RKO (cell line): ENCODE measurements at regions not wholly inside any gene's neighbourhood (a gene's known extent, or its start where the extent isn't known, plus 50 kb on each side); places are given as distances from the start of the nearest gene placed in this dataset.

Source experiments
- DNase-seq: peaks from one replicate; pipeline ENCODE4 v3.0.0-alpha.2; 2016; ENCODE audit warnings: low spot score

DNA sequence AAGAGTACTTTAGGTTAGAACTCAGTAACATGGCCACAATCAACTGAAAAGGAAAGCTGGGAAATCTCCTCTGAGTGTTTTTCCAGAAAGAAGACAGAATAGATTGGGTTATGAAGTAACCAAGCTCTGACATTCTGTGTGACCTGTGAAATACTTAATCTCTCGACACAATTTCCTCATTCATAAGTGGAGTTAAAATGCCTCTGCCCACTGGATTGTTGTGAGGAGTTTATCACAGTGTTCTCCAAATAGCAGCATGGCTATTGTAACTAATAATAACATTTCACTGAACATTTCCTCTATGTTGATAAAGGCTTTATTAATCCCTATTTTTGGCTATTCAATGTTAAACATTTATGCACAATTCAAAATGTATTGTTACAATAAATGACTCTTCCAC lies 311.0 kb downstream of the GABRB2 start:
- DNase-seq = no peak

DNA sequence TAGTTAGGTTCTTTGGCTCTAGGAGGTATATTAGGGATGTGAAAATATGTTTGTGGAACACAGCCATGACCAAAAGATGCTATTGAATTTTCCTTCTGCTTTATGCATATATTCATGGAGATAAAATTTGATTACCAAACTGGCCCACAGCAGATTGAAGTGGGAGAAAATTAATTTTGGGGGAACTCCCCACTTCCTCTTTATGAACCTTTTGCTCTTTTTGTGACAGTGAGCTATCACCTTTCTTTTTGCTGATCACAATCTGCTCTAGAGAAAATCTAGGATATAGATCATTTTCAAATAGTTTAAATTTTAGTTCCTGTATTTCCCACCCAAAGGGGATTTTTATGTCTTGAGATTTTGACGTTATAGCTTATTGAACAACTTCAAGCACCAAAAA lies 313.0 kb downstream of the GABRB2 start:
- no peak for DNase-seq

DNA sequence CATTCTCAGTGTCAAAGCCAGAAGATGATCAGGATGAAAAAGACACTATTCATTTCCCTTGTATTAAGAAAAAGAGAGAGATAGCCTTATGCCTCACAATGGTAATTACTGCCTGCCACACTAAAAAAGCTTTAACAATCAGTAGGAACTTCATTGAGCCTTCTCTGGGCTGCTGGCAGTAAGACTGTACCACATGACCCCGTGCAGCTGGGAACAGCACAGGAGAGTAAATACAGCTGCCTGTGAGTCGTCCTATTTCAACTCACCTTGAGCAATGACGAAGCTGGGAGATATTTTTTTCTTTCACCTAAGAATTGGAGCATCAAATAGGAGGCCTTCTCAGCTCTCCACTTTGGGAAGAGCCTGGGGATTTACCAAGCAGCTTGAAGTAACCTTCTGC lies 316.3 kb downstream of the GABRB2 start:
- DNase-seq = no peak

- no peak for DNase-seq
Measured at GRCh38 chr5:161219816-161220215, 326.7 kb downstream of the GABRB2 start.

DNA sequence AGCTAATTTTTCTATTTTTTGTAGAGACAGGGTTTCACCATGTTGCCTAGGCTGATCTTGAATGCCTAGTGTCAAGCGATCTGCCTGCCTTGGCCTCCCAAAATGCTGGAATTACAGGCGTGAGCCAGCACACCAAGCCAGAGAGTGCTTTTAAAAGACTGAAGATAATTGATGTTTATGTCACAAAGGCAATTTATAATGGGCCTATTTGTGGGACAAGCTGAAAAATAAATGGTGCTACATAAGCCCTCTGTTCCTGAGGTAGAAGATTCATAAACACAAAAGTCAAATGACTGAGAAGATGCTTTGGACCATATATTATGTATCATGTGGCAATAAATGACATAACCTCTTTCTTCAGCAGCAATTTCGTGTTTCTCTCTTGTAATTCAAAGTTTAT lies 329.6 kb downstream of the GABRB2 start:
- no peak for DNase-seq

DNA sequence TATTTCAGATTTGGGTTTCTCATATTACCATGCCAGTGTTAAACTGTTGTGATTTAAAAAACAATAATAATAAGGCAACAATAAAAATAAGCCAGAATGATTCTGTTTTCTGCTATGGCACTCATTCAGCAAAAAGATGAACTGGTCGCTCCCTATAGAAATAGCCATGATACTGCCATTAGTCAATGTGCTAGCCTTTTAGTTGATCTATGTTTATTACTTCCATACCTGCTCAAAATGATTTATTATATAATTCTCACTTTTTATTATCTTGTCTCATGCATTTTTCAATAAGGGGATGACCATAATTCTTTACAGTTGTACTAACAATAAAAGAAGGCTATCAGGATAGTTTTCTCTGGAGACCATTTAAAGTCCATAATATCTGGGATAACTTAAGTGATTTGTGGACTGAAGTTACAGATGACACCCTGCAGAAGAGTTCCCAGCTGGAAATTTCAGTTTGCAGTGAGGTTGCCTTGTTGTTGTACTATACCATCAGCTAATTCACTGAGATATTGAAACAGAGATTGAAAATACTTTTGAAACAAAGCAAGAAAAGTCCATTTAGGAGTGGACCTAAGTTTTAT lies 334.3 kb downstream of the GABRB2 start:
- DNase-seq = no peak

DNA sequence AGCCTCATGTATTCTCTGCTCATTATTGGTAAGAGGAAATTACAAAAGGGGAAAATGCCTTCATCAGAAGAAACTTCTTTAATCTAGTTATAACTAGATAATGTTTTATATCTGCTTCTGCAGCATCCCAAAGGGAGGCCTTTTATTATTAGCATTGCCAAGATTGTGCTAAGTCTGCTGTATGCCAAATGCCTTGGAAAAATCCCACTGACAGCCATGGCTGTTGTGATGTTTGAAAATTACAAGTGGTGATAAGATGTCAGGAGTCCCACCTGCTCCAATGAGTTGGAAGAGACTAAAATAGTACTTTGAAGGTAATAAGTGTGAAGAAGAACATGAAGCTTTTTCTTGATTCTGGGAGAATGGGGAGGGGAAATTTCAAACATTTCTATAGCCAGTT lies 345.0 kb downstream of the GABRB2 start:
- DNase-seq = no peak

- DNase-seq = no peak
Measured at GRCh38 chr5:161190778-161191177, 338.8 kb upstream of the ATP10B start.

DNA sequence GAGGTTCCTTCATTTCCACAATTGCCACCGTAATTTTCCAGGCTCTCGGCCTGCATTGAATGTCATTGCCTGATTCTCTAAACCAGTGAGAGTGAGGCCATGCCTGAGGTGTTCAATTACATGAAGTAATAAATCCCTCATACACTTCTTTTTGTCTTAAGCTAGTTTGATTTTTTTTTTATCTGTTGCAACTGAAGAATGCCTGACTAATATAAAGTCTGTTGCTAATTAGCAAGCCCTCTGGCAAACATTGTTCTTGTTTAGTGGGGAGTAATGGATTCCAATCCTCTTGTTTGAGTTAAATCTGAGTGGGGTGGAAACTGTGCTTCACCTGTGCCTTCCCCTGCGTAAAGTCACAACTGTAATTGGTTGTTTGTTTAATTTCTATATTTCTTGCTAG lies 338.1 kb upstream of the ATP10B start:
- no peak for DNase-seq

DNA sequence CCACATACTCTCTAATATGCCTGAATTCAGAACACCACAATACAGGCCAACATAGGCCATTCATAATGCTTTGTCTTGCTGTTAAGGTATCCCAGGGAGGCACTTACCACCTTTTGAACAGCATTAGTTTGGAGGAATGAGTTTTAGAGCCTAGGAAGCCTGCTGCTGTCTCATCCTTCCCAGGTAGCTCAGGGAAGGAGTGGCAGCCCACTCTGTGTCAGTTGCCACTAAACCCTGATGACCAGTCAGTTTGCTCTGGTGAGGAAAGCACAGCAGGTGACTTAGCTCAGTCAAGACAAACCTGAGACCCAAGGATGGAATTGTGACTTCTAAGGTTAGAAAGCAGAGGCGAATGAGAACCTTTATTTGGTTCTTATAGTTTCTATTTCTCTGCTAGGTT lies 337.4 kb upstream of the ATP10B start:
- no peak for DNase-seq

DNA sequence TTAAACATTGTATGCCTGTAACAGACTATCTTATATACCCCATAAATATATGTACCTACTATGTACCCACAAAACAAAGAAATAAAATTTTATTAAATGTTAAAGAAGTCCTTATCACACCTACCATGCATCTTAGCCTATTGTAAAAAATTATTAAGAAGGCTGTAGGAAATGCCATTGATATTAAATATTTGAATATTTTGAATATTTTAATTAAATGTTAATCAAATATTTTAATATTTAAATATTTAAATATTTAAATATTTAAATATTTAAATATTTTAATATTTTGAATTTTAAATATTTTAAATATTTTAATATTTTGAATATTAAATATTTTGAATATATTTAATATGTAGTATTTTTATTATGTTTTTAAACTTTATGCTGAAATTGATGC lies 331.5 kb upstream of the ATP10B start:
- no peak for DNase-seq

DNA sequence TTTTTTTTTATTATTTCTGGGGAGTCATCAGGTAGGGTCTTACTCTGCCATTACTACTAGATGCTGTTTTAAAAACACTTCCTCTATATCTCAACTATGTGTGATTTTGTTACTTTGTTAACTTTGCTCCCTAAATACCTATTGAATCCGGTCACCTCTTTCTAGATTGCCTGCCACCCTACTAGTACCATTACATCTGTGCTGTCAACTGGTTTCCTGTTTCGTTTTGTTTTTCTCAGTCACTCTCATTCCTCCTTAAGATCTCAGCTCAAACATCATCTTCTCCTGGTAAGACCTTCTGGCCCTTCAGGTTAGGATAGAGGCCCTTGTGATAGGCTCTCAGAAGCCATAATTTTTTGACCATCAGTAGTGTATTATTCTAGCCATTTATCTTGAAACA lies 324.2 kb upstream of the ATP10B start:
- no peak for DNase-seq

- DNase-seq = no peak
Measured at GRCh38 chr5:161169776-161170175, 317.8 kb upstream of the ATP10B start.

DNA sequence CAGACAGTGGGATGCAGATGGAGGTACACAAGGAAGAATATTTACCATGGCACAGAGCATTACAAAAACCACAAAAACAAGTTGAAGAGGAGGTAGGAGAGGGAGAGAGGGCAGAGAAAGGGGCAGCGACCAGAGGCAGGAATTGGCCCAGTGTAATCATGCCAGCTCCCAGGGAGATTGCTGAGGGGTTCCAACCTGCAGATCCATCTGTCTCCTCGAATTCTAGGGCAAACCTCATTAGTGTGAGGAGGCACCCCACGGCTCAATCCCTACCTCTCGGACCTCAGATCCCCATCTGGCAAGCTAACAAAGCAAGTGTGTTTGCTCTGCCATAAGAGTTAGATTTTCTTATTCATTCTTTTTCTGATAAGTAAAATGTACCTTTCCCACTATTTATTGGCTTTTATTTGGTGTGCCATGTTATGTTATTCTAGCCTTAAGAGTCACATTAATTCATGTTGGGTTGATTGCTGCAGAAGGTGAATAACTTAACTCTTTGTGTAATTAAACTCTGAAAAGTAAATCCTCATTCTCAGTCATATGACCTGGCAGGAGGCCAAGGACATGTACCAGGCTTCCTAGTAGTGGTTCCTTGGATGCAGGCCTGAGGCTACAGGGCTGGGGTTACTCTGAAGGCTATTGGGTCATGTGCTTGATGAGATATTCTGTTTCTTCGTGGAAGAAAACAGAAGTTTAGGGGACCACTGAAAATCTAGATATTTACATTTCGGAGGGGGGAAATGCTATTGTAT lies 315.2 kb upstream of the ATP10B start:
- no peak for DNase-seq

DNA sequence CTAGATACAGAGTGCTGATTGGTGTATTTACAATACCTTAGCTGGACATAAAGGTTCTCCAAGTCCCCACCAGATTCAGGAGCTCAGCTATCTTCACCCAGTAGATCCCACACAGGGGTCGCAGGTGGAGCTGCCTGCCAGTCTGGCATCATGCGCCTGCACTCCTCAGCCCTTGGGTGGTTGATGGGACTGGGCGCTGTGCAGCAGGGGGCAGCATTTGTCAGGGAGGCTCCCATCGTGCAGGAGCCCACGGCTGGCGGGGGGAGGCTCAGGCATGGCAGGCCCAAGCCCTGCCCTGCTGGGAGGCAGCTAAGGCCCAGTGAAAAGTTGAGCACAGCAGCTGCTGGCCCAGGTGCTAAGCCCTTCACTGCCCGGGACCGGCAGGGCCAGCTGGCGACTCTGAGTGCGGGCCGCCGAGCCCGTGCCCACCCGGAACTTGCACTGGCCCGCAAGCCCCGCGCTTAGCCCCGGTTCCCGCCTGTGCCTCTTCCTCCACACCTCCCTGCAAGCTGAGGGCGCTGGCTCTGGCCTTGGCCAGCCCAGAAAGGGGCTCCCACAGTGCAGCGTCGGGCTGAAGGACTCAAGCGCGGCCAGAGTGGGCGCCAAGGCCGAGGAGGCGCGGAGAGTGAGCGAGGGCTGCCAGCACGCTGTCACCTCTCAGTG lies 314.1 kb upstream of the ATP10B start:
- no peak for DNase-seq

DNA sequence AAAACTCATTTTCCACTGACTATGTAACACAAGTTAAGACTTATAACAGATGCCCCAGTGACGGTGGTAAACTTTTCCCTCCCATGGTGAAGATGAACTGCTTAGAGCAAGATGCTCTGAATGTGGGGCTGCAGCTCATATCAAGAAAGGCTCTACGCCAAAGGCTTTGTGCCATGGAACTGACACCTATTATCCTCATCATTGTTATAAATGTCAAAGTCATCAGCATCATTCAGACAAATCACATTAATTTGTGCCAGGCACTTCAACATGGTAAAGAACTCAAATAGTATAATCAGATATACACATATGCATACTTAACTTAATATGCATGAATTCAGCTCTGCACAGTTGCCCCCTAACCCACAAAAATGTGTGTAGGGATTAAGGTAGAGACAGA lies 305.9 kb upstream of the ATP10B start:
- no peak for DNase-seq

- no peak for DNase-seq
Measured at GRCh38 chr5:161155451-161155850, 303.4 kb upstream of the ATP10B start.

DNA sequence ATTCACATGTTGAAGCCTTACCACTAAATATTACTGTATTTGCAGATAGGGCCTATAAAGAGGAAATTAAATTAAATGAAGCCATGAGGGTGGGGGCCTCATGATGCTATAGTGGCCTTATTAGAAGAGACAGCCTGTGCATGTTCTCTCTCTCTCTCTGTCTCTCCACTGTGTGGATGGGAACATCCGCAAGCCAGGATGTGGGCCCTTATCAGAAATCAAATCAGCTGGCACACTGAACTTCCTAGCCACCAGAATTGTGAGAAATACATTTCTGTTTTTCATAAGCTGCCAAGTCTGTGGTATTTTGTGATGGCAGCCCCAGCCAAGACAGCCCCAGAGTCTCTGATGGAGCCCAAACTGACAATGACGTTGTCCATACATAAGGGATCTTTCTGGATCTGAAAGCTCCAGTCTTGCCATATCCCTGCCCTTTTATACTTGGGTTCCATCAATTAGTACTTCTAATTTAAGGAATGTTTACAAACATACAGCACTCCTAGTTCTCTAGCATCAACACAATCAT lies 300.5 kb upstream of the ATP10B start:
- no peak for DNase-seq

DNA sequence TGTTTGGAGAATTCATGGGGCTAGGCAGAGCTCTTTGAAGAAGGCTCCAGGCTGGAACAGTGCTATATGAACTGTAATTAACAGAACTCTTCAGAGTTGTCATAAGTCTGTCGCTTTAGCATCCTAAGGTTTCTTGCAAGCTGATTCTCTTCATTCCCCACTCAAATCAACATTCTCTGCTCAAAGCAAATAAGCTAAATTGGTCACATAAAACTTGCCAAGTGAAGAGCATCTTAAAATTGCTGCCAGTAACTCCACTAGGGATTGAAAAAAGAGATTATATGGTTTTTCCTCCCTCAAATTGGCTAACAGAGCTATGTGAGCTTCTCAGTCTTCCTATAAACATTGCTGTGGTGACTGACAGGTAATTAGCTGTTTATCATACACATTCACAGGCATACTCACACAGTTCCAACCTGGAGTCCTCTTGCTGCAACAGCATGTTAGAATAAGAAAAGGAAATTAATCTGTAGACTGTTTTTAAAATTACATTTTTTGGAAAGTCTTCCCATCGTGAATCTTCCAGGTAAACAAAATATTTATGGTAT lies 298.5 kb upstream of the ATP10B start:
- no peak for DNase-seq

DNA sequence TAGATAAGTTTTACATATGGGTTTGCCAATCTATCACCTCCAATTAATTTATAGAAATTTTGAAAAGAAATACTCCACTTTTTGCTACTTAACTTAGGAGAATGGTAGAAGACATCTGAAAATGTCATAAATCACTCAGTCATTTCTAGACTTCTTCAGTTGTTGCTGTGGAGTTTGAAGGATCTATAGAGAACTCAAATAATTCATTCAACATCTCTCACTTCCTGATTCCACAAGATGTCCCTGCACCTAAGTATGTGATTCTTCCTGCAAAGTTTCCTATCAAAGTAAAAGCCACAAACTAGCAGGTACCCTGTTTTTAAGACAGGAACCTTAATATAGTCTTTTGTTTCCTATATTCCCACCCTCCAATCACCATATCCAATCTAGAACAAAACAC lies 297.1 kb upstream of the ATP10B start:
- DNase-seq = no peak

GRCh38 chr5:161138751-161139455 lies 286.9 kb upstream of the ATP10B start:
- DNase-seq = no peak

DNA sequence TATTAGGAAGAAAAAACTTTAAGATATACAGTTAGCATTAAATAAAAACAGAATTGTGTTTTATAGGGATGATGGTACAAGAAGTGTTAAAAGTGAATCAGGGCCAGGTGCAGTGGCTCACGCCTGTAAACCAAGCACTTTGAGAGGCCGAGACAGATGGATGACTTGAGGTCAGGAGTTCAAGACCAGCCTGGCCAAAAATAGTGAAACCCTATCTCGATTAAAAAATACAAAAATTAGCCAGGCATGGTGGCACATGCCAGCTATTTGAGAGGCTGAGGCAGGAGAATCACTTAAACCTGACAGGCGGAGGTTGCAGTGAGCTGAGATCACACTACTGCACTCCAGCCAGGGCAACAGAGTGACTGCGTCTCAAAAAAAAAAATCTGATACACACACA lies 282.9 kb upstream of the ATP10B start:
- no peak for DNase-seq
